ENCODE measurements at regions not wholly inside any gene's neighbourhood (a gene's known extent, or its start where the extent isn't known, plus 50 kb on each side); places are given as distances from the start of the nearest gene placed in this dataset.

GRCh38 chr4:116108606-116109005, 976.8 kb downstream of the TRAM1L1 start:
- TF ChIP-seq, protein P1, sequence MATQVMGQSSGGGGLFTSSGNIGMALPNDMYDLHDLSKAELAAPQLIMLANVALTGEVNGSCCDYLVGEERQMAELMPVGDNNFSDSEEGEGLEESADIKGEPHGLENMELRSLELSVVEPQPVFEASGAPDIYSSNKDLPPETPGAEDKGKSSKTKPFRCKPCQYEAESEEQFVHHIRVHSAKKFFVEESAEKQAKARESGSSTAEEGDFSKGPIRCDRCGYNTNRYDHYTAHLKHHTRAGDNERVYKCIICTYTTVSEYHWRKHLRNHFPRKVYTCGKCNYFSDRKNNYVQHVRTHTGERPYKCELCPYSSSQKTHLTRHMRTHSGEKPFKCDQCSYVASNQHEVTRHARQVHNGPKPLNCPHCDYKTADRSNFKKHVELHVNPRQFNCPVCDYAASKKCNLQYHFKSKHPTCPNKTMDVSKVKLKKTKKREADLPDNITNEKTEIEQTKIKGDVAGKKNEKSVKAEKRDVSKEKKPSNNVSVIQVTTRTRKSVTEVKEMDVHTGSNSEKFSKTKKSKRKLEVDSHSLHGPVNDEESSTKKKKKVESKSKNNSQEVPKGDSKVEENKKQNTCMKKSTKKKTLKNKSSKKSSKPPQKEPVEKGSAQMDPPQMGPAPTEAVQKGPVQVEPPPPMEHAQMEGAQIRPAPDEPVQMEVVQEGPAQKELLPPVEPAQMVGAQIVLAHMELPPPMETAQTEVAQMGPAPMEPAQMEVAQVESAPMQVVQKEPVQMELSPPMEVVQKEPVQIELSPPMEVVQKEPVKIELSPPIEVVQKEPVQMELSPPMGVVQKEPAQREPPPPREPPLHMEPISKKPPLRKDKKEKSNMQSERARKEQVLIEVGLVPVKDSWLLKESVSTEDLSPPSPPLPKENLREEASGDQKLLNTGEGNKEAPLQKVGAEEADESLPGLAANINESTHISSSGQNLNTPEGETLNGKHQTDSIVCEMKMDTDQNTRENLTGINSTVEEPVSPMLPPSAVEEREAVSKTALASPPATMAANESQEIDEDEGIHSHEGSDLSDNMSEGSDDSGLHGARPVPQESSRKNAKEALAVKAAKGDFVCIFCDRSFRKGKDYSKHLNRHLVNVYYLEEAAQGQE (IDR thresholded peaks at IDR 0.05; ENCODE audit: low read depth) = no peak
- TF ChIP-seq, protein P2, sequence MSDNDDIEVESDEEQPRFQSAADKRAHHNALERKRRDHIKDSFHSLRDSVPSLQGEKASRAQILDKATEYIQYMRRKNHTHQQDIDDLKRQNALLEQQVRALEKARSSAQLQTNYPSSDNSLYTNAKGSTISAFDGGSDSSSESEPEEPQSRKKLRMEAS (IDR thresholded peaks at IDR 0.05) = no peak
- TF ChIP-seq, protein P3, sequence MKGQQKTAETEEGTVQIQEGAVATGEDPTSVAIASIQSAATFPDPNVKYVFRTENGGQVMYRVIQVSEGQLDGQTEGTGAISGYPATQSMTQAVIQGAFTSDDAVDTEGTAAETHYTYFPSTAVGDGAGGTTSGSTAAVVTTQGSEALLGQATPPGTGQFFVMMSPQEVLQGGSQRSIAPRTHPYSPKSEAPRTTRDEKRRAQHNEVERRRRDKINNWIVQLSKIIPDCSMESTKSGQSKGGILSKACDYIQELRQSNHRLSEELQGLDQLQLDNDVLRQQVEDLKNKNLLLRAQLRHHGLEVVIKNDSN (IDR thresholded peaks at IDR 0.05) = no peak
- TF ChIP-seq EP300 (IDR thresholded peaks at IDR 0.05; ENCODE audit: borderline replicate concordance) = no peak
- TF ChIP-seq CREB1 (IDR thresholded peaks at IDR 0.05; ENCODE audit: low read depth) = no peak
- TF ChIP-seq YY1 (IDR thresholded peaks at IDR 0.05; ENCODE audit: low read depth) = no peak
